ENCODE measurements at regions not wholly inside any gene's neighbourhood (a gene's known extent, or its start where the extent isn't known, plus 50 kb on each side); places are given as distances from the start of the nearest gene placed in this dataset.

- TF ChIP-seq CTCF (IDR thresholded peaks at IDR 0.05) (no peak), POLR2A (IDR thresholded peaks at IDR 0.05) (no peak), POLR2AphosphoS5 (IDR thresholded peaks at IDR 0.05) (no peak)
Observed at GRCh38 chr5:56494300-56494731, 261.2 kb upstream of the ANKRD55 start.

Measured in prostate gland (tissue), 2 donors.